CD14-positive monocyte (primary cell): ENCODE measurements at regions not wholly inside any gene's neighbourhood (a gene's known extent, or its start where the extent isn't known, plus 50 kb on each side); places are given as distances from the start of the nearest gene placed in this dataset.

ENCODE experiments used
- DNase-seq, 3 donors: peaks; one replicate each; pipeline ENCODE4 v3.0.0-alpha.2; 2011 to 2022
- H2AFZ ChIP-seq: 2 replicates; pipeline ENCODE4 v1.6.0; 2012; ENCODE audit warnings: mild to moderate bottlenecking, low read depth, low read length, inconsistent platforms; ENCODE audit not compliant: insufficient read depth, poor library complexity, severe bottlenecking
- H3K27ac ChIP-seq, 2 donors: 1 replicate in 1 of 2; 2 replicates in 1 of 2; pipeline ENCODE4 v1.5.1; 2012 to 2013; ENCODE audit warnings: low read length in 2 of 2, control low read depth in 1 of 2, inconsistent platforms in 1 of 2, low read depth in 1 of 2, mild to moderate bottlenecking in 1 of 2
- H3K27me3 ChIP-seq, 2 donors: one replicate each; pipeline versions ENCODE4 v1.6.0 to v1.6.1; 2011 to 2013; ENCODE audit warnings: low read length in 2 of 2; ENCODE audit not compliant: control insufficient read depth in 2 of 2, insufficient read depth in 2 of 2
- H3K36me3 ChIP-seq, 2 donors: replicated peaks in 1 of 2; 1 replicate in 1 of 2; 2 replicates in 1 of 2; pipeline versions ENCODE4 v1.5.1 to v1.6.1; 2012 to 2013; ENCODE audit warnings: low read length in 2 of 2, control low read depth in 1 of 2, inconsistent platforms in 1 of 2, mild to moderate bottlenecking in 1 of 2; ENCODE audit not compliant: insufficient read depth in 2 of 2, control insufficient read depth in 1 of 2
- H3K4me1 ChIP-seq, 2 donors: 1 replicate in 1 of 2; 2 replicates in 1 of 2; pipeline versions ENCODE4 v1.5.1 to v1.6.1; 2012 to 2013; ENCODE audit warnings: low read length in 2 of 2, control low read depth in 1 of 2, inconsistent platforms in 1 of 2, mild to moderate bottlenecking in 1 of 2, moderate library complexity in 1 of 2; ENCODE audit not compliant: insufficient read depth in 2 of 2, control insufficient read depth in 1 of 2
- H3K4me2 ChIP-seq: replicated peaks from 2 replicates; pipeline ENCODE3; 2012; ENCODE audit warnings: low read length, moderate library complexity, mild to moderate bottlenecking; ENCODE audit not compliant: poor library complexity, severe bottlenecking; ENCODE audit errors: extremely low read depth
- H3K4me3 ChIP-seq, 3 experiments: fragments of 200-600 bp in 1 of 3; sonication (generic) in 1 of 3; replicated peaks in 1 of 3; 1 replicate in 2 of 3; 2 replicates in 1 of 3; pipeline ENCODE4 v1.5.1; 2011 to 2013; ENCODE audit warnings: low read length in 3 of 3, mild to moderate bottlenecking in 3 of 3, control low read depth in 2 of 3, low read depth in 2 of 3, inconsistent platforms in 1 of 3, moderate library complexity in 1 of 3
- H3K79me2 ChIP-seq: 2 replicates; pipeline ENCODE4 v1.6.0; 2012; ENCODE audit warnings: mild to moderate bottlenecking, control low read depth, inconsistent platforms, low read length, moderate library complexity; ENCODE audit not compliant: insufficient read depth
- H3K9ac ChIP-seq: 2 replicates; pipeline ENCODE4 v1.6.0; 2017; ENCODE audit warnings: low read length, mild to moderate bottlenecking; ENCODE audit not compliant: insufficient read depth, poor library complexity, severe bottlenecking
- H3K9me3 ChIP-seq, 2 donors: replicated peaks in 1 of 2; 1 replicate in 1 of 2; 2 replicates in 1 of 2; pipeline versions ENCODE4 v1.5.1 to v1.6.1; 2012 to 2013; ENCODE audit warnings: low read length in 2 of 2, control low read depth in 1 of 2; ENCODE audit not compliant: control insufficient read depth in 1 of 2, insufficient read depth in 1 of 2
- H4K20me1 ChIP-seq: 2 replicates; pipeline ENCODE4 v1.6.0; 2012; ENCODE audit warnings: mild to moderate bottlenecking, low read length, control low read depth, moderate library complexity; ENCODE audit not compliant: insufficient read depth
- H3K27ac Mint-ChIP-seq, 7 donors: one replicate each; pipeline ENCODE4 v1.8.0; 2020; ENCODE audit warnings: mild to moderate bottlenecking in 7 of 7, mixed read lengths in 7 of 7, moderate library complexity in 6 of 7, inconsistent platforms in 2 of 7
- H3K27me3 Mint-ChIP-seq, 3 donors: one replicate each; pipeline ENCODE4 v1.8.0; 2021 to 2022; ENCODE audit warnings: low read depth in 3 of 3, mild to moderate bottlenecking in 3 of 3, mixed read lengths in 3 of 3, moderate library complexity in 3 of 3, inconsistent platforms in 1 of 3
- H3K36me3 Mint-ChIP-seq, 2 donors: one replicate each; pipeline ENCODE4 v1.8.0; 2020; ENCODE audit warnings: mixed read lengths in 2 of 2, inconsistent platforms in 1 of 2, mild to moderate bottlenecking in 1 of 2
- H3K4me1 Mint-ChIP-seq: one replicate; pipeline ENCODE4 v1.8.0; 2020; ENCODE audit warnings: mild to moderate bottlenecking, mixed read lengths
- H3K4me3 Mint-ChIP-seq, 2 donors: one replicate each; pipeline ENCODE4 v1.8.0; 2020; ENCODE audit warnings: mild to moderate bottlenecking in 2 of 2, mixed read lengths in 2 of 2, moderate library complexity in 1 of 2
- H3K9me3 Mint-ChIP-seq, 7 donors: one replicate each; pipeline ENCODE4 v1.8.0; 2020 to 2022; ENCODE audit warnings: mixed read lengths in 7 of 7, mild to moderate bottlenecking in 6 of 7, moderate library complexity in 6 of 7, inconsistent platforms in 2 of 7
- WGBS: methylation state at CpG from one replicate; pipeline ENCODE4 v1.1.5; 2013; ENCODE audit warnings: missing lambda C conversion rate; ENCODE audit not compliant: insufficient coverage; 5-methylcytosine and 5-hydroxymethylcytosine counted together
- intact Hi-C, 2 donors: fragments of 100-400 bp; cut with micrococcal nuclease; formaldehyde crosslinking; loops; one replicate each; pipeline versions ENCODE4 v1.15.0 to v1.15.1; 2023
- TF ChIP-seq, protein P1 (sequence below): fragments of 200-600 bp; IDR thresholded peaks from one replicate; pipeline ENCODE4 v1.8.0; 2022; ENCODE audit warnings: antibody characterized with exemption, mild to moderate bottlenecking

DNA sequence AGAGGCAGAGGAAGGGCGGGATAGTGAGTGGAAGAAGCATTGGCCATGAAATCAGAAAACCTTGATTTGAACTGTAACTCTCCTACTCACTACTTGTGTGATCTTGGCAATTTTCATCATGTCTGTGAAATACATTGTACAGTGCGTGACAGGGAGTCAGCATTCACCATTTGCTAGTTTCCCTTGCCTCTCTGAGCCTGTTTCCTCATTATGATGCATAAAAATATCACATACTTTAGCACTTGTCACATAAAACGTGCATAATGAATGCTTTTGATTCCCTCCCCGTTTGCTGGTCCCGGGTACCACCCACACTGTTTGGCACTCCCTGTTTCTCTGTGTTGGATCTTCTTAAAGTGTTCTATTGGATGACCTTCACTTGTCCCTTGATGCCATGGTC lies 101.1 kb upstream of the FRMD6 start:
- intact Hi-C loops, result no loop called here
- Mint-ChIP-seq H3K36me3 (no peaks in the 10 kb centered on the region), H3K27me3 (peaks cover 0 to 3% (median 3%) of the 10 kb centered on the region in 3 donors), H3K4me3 (no peak overlapping the region), H3K27ac (no peak overlapping the region), H3K4me1 (no peaks in the 10 kb centered on the region), H3K9me3 (peaks cover 0 to 2% (median 0%) of the 10 kb centered on the region in 7 donors)
- H3K27ac ChIP-seq, result no peak overlapping the region
- TF ChIP-seq, protein P1, sequence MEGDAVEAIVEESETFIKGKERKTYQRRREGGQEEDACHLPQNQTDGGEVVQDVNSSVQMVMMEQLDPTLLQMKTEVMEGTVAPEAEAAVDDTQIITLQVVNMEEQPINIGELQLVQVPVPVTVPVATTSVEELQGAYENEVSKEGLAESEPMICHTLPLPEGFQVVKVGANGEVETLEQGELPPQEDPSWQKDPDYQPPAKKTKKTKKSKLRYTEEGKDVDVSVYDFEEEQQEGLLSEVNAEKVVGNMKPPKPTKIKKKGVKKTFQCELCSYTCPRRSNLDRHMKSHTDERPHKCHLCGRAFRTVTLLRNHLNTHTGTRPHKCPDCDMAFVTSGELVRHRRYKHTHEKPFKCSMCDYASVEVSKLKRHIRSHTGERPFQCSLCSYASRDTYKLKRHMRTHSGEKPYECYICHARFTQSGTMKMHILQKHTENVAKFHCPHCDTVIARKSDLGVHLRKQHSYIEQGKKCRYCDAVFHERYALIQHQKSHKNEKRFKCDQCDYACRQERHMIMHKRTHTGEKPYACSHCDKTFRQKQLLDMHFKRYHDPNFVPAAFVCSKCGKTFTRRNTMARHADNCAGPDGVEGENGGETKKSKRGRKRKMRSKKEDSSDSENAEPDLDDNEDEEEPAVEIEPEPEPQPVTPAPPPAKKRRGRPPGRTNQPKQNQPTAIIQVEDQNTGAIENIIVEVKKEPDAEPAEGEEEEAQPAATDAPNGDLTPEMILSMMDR, result no peak
- no peaks in the 10 kb centered on the region for H3K27me3 ChIP-seq
- no peaks in the 10 kb centered on the region for H3K4me1 ChIP-seq
- no peak overlapping the region for H3K4me2 ChIP-seq
- H3K4me3 ChIP-seq, result no peak overlapping the region
- H3K9ac ChIP-seq, result no peak overlapping the region
- no peaks in the 10 kb centered on the region for H3K79me2 ChIP-seq
- H3K9me3 ChIP-seq, result no peaks in the 10 kb centered on the region
- 75% methylated on average over 2 of the region's 5 CpGs for WGBS
- DNase-seq, result no peak
- H2AFZ ChIP-seq, result no peak overlapping the region
- no peaks in the 10 kb centered on the region for H4K20me1 ChIP-seq
- H3K36me3 ChIP-seq, result no peaks in the 10 kb centered on the region

DNA sequence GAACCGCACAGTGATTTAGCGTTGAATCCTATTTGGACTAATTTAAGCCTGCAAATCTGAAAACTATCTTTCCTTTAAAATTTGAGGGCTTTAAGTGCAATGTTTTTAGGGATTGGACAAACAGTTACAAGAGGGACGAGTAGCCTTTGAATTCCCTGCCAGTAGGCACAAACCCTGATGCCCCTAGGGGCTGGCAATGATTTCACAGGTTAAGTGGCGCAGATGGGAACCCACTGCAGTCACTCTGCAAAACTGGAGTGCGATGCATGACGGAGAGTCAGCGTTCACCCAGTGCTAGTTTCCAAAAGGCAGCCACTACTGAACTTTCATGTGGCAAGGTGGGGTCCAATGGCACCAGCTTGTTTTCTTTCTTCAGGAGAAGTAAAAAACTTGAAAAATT lies 99.4 kb upstream of the FRMD6 start:
- TF ChIP-seq, protein P1, result no peak
- Histone ChIP-seq H3K27ac (no peak overlapping the region), H3K4me2 (no peak overlapping the region), H4K20me1 (no peaks in the 10 kb centered on the region), H3K4me3 (no peak overlapping the region), H3K4me1 (no peaks in the 10 kb centered on the region), H2AFZ (no peak overlapping the region), H3K79me2 (no peaks in the 10 kb centered on the region), H3K9ac (no peak overlapping the region), H3K9me3 (no peaks in the 10 kb centered on the region), H3K27me3 (no peaks in the 10 kb centered on the region), H3K36me3 (no peaks in the 10 kb centered on the region)
- intact Hi-C loops, result no loop called here
- no peaks in the 10 kb centered on the region for H3K36me3 Mint-ChIP-seq
- peaks cover 2 to 4% (median 3%) of the 10 kb centered on the region in 3 donors for H3K27me3 Mint-ChIP-seq
- no peak for DNase-seq
- 81% methylated on average over 4 of the region's 7 CpGs for WGBS
- H3K4me3 Mint-ChIP-seq, result no peak overlapping the region
- H3K4me1 Mint-ChIP-seq, result no peaks in the 10 kb centered on the region
- no peak overlapping the region for H3K27ac Mint-ChIP-seq
- H3K9me3 Mint-ChIP-seq, result peaks cover 0 to 2% (median 0%) of the 10 kb centered on the region in 7 donors
